ENCODE measurements at regions not wholly inside any gene's neighbourhood (a gene's known extent, or its start where the extent isn't known, plus 50 kb on each side); places are given as distances from the start of the nearest gene placed in this dataset.

- H3K9me2 ChIP-seq (ENCODE audit: low read depth, low read length), result no peaks in the 10 kb centered on the region
- no peaks in the 10 kb centered on the region for H3K27me3 ChIP-seq (ENCODE audit: insufficient read depth, low read length)
- no peaks in the 10 kb centered on the region for H3K4me1 ChIP-seq (ENCODE audit: insufficient read depth, low read length, severe bottlenecking)
- H4K20me1 ChIP-seq (ENCODE audit: insufficient read depth, low read length), result no peaks in the 10 kb centered on the region
- no peak overlapping the region for H3K27ac ChIP-seq (ENCODE audit: low read depth, low read length, poor library complexity, severe bottlenecking)
- no peaks in the 10 kb centered on the region for H3K36me3 ChIP-seq (ENCODE audit: insufficient read depth, low read length)
- no peak overlapping the region for H3K4me3 ChIP-seq (ENCODE audit: low read depth, low read length, poor library complexity, severe bottlenecking)
- H3K9me3 ChIP-seq (ENCODE audit: low read length), result no peaks in the 10 kb centered on the region
- H3K4me2 ChIP-seq (ENCODE audit: low read length), result no peak overlapping the region
- no peaks in the 10 kb centered on the region for H3K79me2 ChIP-seq (ENCODE audit: insufficient read depth, low read length)
- no peak overlapping the region for H2AFZ ChIP-seq (ENCODE audit: low read length)
- H3F3A ChIP-seq (ENCODE audit: insufficient read depth, low read length), result no peaks in the 10 kb centered on the region
- TF ChIP-seq EZH2 (IDR thresholded peaks at IDR 0.05; ENCODE audit: borderline replicate concordance, low read length) (no peak), CTCF (IDR thresholded peaks at IDR 0.05; ENCODE audit: low read length) (no peak)
- H3K9ac ChIP-seq (ENCODE audit: low read length), result no peak overlapping the region
These were observed 246.0 kb downstream of the HAPSTR1 start for GRCh38 chr16:9337308-9338032.

DNA sequence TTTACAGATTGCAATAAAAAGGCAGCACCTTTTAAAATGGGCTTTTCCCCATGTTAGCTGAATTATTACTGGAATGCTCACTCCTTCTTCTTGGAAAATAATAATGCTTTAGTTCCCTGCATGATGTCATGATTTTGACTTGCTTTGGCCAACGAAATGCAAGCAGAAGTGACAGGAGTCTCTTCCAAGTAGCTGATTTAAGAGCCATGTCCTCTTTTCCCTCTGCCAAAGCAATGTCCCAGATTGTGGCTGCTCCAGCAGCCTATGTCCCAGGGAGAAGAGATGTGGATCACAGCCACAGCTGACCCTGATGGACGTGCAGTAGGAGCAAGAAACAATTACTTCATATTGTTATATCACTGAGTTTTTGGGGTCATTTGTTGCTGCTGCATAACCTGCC is 246.6 kb downstream of the HAPSTR1 start:
- H3F3A ChIP-seq (ENCODE audit: insufficient read depth, low read length), result no peaks in the 10 kb centered on the region
- no peaks in the 10 kb centered on the region for H3K36me3 ChIP-seq (ENCODE audit: insufficient read depth, low read length)
- no peak overlapping the region for H3K4me2 ChIP-seq (ENCODE audit: low read length)
- TF ChIP-seq CTCF (IDR thresholded peaks at IDR 0.05; ENCODE audit: low read length) (no peak), EZH2 (IDR thresholded peaks at IDR 0.05; ENCODE audit: borderline replicate concordance, low read length) (no peak)
- H3K9ac ChIP-seq (ENCODE audit: low read length), result no peak overlapping the region
- no peaks in the 10 kb centered on the region for H3K79me2 ChIP-seq (ENCODE audit: insufficient read depth, low read length)
- no peaks in the 10 kb centered on the region for H3K4me1 ChIP-seq (ENCODE audit: insufficient read depth, low read length, severe bottlenecking)
- H3K9me3 ChIP-seq (ENCODE audit: low read length), result no peaks in the 10 kb centered on the region
- no peaks in the 10 kb centered on the region for H4K20me1 ChIP-seq (ENCODE audit: insufficient read depth, low read length)
- no peaks in the 10 kb centered on the region for H3K9me2 ChIP-seq (ENCODE audit: low read depth, low read length)
- H3K4me3 ChIP-seq (ENCODE audit: low read depth, low read length, poor library complexity, severe bottlenecking), result no peak overlapping the region
- H3K27ac ChIP-seq (ENCODE audit: low read depth, low read length, poor library complexity, severe bottlenecking), result no peak overlapping the region
- no peak overlapping the region for H2AFZ ChIP-seq (ENCODE audit: low read length)
- no peaks in the 10 kb centered on the region for H3K27me3 ChIP-seq (ENCODE audit: insufficient read depth, low read length)

- Histone ChIP-seq H2AFZ (ENCODE audit: low read length) (no peak overlapping the region), H3K27ac (ENCODE audit: low read depth, low read length, poor library complexity, severe bottlenecking) (no peak overlapping the region), H3F3A (ENCODE audit: insufficient read depth, low read length) (no peaks in the 10 kb centered on the region), H3K9me3 (ENCODE audit: low read length) (no peaks in the 10 kb centered on the region), H3K4me3 (ENCODE audit: low read depth, low read length, poor library complexity, severe bottlenecking) (no peak overlapping the region), H3K9ac (ENCODE audit: low read length) (no peak overlapping the region), H3K79me2 (ENCODE audit: insufficient read depth, low read length) (no peaks in the 10 kb centered on the region), H3K4me2 (ENCODE audit: low read length) (no peak overlapping the region), H3K36me3 (ENCODE audit: insufficient read depth, low read length) (no peaks in the 10 kb centered on the region), H3K9me2 (ENCODE audit: low read depth, low read length) (no peaks in the 10 kb centered on the region), H3K27me3 (ENCODE audit: insufficient read depth, low read length) (no peaks in the 10 kb centered on the region), H3K4me1 (ENCODE audit: insufficient read depth, low read length, severe bottlenecking) (no peaks in the 10 kb centered on the region), H4K20me1 (ENCODE audit: insufficient read depth, low read length) (no peaks in the 10 kb centered on the region)
- TF ChIP-seq CTCF (IDR thresholded peaks at IDR 0.05; ENCODE audit: low read length) (no peak), EZH2 (IDR thresholded peaks at IDR 0.05; ENCODE audit: borderline replicate concordance, low read length) (no peak)
These were observed 247.1 kb downstream of the HAPSTR1 start for GRCh38 chr16:9338510-9338909.

All from OCI-LY1 (cell line).